ENCODE measurements at regions not wholly inside any gene's neighbourhood (a gene's known extent, or its start where the extent isn't known, plus 50 kb on each side); places are given as distances from the start of the nearest gene placed in this dataset.
"Not testable (repeated sequence)": the region's sequence is repeated elsewhere in the genome, so short reads cannot be mapped to it uniquely, and the experiment has no call there.

DNA sequence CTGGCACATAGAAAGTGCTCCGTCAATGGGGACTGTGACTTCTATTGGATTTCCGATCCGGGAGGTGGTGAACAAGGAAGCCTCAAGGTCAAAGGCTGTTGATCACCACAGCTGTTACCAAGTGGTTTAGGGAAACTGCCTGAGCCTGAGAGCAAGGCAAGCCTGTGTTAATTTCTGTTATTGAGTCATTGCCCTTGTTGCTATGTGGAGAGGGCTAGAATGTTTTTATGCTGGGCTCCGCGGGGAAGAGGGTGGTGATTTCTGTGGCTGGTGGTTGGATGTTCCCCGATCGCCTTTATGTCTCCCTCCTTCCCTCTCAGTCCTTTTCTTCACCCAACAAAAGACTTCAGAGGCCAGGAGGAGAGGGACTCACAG, 108.5 kb upstream of the ALX4 start:
- no peak for DNase-seq

DNA sequence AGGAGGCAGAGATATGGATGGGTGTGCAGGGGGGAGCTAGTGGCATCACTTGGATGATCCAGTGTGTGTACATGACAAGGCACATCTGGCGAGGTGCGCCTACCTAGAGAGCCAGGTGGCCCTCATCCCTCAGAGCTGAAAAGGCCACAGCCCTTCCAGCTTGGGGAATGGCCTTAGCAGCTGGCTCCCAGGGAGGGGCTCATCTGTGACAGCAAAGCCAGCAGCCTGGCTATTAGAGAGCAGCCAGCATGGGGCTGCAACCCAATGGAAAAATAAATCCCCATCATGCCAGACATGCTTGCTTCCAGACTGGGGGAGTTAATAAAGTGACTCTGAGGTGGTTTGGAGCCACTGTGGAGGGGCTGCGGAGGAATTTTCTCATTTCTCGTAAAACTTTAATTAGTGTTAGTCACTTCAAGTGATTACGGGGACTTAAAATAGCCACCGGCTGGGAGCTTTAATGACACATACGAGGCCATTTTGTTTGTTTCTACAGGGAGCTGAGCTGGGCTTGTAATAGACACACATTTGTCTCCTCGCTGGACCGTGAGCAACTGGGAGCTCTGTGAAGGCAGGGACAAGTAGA, 111.2 kb upstream of the ALX4 start:
- no peak for DNase-seq

DNA sequence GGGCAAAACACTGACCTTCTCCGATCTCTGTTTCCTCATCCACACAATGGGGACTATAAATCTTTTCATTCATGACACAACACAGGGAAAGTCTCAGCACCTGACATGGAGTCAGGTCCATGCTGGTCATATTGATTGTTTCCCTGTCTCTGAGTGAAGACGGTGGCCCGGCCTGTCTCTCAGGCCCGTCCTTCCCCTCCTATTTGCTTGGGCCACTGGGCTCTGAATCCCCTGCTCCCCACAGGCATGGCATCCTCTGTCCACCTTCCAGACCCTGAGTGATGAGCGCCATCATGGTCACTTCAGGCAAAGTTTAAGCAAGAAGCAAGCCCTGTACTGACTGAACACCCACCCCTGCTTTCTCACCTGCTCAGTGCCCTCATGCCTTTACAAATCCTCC, 113.3 kb upstream of the ALX4 start:
- no peak for DNase-seq

DNA sequence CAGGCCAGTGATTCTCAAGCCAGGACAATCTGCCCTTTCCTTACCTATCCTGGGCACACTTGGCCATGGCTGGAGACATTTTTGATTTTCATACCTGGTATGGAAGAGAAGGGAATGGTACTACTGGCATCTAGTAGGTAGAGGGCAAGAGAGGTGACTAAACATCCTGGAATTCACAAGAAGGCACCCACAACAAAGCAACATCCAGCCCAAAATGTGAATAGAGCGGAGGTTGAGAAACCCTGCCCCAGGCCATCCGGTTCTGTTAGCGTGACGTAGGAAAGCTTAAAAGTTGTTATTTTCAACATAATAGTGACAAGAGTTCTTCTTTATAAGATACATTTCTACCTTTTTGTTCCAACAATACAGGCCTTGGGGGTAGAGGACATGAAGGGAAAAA, 114.9 kb upstream of the ALX4 start:
- DNase-seq: no peak

DNA sequence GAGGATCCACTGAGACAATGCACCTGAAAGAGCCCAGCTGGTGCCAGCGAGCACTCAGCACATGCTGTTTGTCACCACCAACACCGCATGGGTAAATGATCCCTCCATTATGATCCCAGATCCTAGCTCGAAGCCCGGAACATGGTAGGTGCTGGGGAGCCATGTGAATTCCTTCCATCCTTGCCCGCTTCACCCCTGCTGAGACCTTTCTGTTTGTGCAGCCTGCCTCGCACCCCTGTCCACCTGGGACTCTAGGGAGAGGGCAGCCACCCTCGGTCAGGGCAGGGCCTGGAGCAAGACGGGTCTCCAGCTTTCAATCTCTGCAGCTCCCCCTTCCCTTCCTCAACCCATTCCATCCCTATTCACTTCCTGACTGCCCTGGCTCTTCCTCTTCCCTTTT, 116.2 kb upstream of the ALX4 start:
- no peak for DNase-seq

DNA sequence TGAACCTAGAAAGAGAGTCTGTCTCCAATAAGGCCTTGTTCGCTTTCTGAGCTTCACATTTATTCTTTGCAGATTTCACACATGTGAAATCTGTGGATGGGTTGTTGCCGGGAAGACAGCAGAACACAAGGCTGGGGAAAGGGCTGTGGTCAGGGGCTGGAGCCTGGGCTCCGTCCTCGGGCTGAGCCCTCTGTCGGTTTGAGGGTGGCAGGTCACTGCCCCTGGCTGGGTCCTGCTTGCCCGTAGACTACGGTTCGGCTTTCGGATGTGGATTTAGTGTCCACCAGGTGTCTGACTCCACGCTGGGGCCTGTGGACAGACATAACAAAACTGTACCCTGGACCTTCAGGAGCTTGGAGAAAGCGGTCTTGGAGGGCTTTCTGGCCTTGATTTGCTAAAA, 117.0 kb upstream of the ALX4 start:
- DNase-seq: no peak

DNA sequence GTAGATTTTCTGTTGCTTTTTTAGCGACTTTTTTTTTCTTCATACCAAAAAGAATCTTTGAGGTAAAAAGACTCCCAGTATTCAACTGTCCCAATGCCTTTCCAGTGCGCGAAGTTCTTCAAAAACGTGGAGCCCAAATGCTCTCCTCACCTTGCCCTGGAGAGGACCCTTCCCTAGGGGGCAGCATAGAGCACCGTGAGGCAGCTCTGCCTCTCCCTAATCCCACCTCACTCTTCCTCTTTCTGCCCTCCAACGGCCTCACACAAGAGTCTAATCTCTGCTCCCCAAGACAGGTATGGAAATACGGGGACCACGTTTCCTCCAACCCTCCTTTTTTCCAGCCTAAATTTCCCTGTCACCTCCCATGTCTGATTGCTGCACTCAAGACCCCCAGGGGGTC, 117.5 kb upstream of the ALX4 start:
- DNase-seq: no peak

DNA sequence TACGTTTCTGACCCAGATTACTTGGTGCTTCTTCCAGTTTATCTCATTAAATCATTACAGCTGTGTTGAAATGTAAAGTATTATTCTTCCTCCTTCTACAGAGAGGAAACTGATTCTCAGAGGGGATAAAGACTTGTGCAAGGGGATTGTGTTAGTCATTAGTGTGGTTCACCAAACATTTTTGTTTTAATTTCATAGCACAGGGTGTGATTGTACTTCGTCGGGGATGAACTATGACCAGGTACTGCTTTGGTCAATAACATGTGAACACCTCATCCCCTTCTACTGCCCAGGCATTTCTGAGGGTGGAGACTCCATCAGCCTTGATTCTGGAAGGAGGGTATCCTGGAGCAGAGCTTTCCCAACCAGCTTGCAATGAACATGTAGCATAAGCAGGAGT, 120.2 kb upstream of the ALX4 start:
- DNase-seq: no peak

DNA sequence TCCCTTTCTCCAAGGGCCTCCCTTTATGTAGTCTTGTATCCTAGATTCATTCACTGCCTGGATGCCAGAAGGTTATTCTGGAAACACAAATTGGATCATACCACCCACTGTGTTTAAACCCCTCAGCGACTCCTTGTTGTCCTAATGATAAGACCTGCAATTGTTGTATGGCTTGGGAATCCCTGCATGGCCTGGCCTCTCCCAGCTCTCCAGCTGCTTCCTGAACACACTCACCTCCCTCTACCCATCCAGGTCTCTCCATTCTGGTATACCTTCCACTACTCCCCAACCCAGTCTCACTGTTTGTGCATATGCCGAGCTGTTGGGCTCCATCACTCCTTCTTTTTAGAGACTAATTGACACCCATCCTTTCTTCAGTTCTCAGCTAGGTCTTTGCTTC, 124.3 kb upstream of the ALX4 start:
- no peak for DNase-seq

DNA sequence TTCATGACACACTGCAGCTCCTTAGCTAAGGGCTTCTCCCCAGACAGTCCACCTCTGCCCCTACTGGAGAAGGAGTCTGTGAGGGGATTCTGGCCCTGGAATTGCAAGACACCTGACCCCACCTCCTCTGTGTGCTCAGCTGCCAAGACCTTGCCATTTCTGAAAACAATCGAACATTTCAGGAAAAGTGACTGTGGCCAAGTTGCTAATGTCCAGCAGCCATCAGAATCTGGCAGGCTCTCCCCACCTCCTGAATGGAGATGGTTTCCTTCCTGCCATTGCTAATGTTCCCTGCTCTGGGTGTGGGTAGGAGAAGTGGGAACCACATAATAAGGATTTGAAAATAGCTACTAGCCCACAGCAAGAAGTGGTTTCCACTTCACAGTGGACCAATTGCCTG, 127.2 kb upstream of the ALX4 start:
- DNase-seq: no peak

DNA sequence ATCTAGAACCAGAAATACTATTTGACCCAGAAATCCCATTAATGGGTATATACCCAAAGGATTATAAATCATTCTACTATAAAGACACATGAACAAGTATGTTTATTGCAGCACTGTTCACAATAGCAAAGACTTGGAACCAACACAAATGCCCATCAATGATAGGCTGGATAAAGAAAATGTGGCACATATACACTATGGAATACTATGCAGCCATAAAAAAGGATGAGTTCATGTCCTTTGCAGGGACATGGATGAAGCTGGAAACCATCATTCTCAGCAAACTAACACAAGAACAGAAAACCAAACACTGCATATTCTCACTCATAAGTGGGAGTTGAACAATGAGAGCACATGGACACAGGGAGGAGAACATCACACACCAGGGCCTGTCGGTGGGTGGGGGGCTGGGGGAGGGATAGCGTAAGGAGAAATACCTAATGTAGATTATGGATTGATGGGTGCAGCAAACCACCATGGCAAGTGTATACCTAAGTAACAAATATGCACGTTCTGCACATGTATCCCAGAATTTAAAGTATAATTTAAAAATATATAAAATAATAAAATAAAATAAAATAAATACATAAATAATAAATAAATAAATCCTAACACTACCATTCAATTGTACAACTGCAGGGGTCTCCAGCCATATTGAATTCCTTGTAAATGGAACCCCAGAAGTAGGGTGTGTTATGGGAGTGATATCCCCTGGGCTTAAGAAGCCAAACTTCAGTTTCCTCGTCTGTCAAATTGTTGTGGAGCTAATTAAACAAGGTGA, 122.4 kb upstream of the CD82 start:
- DNase-seq: not testable (repeated sequence)

DNA sequence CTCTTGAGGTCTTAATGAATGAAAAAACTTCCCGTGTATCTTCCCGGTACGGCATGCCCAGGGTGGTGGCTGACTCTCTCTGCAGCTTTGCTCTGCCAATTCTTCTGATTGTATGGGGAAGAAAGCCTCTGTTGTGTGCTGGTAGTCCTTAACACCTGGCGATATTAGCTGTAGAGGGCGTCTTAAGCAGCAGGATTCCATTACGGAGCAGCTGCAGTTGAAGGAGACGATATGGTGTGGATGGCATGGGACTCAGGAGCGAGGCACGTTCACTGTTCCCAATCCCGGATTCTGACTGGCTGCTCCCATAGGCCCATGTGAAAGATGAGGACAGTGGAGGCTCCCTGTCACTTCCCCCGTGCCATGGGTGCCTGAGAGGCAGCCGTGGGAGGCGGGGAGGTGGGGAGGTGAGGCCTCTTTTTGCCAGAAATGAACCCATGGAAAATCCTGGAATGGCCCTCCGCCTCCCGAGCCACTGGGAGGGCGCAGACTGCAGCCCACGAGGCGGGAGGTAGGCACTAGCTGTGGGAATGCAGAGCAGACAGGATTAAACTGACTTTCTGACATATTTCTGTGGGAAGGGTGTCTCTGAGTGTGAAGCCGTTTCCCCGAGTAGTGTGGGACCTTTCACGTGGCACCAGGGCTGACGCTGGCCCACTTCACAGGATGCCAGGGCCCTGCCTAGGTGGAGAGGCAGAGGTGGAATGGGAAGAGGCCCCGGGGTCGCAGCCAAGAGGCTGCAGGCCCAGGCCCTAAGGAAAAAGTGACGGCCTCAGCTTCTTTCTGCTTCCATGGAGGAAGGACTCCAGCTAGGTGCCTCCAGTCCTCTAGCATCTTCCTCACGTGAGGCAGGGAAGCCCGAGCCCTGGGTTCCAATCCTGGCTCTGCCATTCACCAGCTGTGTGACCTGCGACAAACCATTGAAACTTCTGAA, 121.4 kb upstream of the CD82 start:
- DNase-seq: no peak

DNA sequence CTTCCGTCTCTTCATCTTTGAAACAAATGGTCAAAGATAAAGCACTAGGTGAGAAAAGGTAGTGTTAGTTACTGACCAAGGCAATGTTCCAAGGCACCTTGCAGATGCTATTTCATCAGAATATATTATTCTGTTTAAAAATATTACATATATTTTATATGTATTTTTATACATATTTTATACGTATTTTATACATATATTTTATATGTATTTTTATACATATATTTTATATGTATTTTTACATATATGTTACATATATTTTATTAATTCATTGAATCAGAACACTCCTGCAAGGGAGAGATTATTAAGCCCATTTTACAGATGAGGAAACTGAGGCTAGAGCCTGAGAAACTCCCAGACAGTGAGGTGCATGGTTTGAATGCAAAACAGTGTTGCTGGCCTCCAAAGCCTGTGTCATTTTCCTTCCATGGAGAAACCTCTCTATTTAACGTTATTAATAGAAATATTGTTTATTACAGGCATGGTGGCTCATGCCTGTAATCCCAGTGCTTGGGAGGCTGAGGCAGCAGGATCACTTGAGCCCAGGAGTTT, 120.6 kb upstream of the CD82 start:
- DNase-seq: no peak

DNA sequence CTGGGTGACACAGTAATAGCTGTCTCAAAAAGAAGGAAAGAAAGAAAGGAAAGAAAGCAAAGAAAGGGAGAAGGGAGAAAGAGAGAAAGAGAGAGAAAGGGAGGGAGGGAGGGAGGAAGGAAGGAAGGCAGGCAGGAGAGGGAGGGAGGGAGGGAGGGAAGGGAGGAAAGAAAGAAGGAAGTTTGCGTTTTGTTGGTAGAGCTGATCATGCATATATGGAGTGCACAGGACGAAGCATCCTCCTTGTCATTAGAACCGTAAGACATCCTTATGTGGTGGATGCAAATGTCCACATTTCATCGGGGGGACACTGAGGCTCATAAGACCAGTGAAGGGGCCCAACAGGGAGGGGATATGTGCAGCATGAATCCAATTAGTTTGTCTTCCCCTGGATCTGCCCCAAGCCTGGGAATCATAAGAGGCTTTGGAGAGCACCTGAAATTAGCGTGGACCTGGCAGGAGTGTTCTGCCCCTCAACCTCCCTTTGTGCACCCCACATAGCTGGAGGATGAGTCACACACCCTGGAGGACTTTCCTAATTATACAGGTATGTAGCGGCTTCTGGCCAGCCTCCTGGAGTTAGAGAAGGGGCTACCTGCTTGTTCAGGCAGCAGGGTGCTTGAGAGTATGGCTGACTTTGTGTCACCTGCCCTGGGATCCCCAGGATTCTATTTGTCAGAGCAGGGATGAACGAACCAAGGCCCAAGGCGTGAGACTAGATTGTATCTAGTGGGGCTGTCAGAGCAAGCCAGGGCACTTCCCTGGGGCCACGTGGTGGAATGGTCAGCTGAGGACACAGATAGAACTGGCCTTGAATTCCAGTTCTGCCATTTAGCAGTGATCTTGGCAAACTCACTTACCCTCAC, 119.7 kb upstream of the CD82 start:
- no peak for DNase-seq

DNA sequence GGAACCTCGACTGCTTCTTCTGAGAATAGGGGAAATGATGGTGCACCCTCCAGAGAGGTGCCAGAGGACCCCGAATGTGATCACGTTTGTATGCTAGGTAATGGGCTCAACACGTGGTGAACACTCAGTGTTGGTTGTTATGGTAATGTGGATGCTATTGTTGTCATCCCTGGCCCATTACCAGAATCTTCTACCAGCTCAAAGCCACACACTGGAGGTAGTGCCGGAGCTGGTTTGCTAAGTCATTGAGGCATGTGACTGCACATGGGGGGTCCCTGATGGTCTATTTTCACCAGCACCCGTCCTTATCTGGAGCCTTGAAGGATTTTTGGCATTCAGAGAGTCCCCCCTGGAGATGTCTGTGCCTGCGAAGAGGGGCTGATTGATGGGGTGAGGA, 119.1 kb upstream of the CD82 start:
- DNase-seq: no peak

DNA sequence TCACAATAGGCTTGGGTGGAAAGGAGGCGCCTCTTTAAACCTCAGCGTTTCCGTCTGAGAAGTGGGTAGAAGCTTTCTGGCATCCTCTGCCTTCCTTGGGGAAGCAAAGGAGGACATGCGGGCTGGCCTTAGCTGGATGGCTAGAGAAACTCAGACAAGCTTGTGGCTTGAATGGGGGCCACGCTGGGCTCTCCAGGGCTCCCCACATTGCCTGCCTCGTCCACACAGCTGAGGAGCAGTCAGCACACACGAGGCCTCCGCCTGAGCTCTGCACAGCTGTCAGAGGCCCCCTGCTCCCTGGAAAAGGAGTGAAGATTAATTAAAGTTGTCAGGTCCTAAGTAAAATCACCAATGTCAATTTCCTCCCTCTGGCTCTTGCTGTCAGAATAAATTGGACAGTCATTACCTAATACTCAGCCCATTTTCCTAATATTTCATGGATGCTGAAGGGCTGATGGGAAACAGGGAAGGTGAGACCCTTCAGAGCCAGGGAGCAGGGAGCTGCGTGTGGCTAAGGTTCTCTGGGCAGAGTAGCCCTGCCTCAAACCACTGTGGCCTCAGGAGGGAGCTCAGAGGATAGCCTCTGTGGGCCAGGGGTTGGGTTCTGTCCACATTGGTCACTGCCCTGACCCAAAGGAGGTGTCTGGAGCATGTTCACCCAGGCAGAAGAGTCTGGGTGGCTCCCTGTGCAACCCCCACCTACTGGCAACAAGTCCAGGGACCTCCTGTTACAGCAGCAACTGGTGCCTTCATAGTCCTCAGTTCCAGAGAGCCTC, 118.3 kb upstream of the CD82 start:
- DNase-seq: no peak

DNA sequence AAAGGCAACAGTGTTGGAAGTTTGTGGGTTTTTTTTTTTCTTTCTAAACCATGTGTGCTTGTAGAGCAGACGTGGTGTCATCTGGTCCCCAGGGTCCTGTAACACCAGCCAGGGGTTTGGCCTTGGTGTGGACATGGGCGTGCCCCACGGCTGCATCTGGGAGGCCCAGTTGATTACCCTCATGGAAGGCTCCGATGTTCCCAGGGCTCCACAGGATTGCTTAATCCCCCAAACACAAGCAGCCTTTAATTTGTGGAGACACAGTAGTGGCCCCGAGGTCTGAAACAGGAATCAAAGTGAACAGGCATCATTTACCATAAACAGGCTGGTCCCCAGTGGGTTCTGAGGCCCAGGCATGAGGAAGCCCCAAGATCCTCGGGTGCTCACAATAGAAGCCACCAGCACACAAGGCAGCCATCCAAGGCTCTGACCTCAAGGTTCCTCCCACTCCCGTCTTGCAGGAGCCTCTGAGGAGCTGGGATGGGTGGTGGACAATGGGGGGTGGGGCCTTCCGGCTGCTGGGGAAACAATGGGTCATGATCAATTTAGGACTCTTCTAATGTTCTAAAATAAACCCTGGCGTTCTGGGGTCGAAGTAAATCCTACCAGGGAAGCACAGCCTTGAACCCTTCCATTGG, 115.0 kb upstream of the CD82 start:
- DNase-seq: no peak

DNA sequence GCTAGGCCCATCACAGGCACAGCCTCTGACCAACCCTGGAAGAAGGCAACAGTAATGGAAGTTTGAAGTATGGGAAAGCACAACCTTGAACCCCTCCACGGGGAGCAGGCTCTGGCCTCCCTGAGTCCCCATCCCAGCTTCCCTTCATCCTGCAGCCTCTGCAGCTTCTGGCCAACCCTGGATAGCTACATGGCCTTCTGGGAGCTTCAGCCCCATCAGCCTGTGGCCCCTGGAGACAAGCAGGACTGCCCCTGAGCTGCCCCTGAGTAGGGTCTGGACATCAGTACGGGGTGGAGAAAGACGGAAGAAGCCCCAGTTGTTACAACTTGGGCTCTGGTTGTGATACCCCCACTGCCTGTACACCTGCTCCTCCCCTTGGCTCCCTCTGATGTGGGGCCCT, 113.8 kb upstream of the CD82 start:
- DNase-seq: no peak

DNA sequence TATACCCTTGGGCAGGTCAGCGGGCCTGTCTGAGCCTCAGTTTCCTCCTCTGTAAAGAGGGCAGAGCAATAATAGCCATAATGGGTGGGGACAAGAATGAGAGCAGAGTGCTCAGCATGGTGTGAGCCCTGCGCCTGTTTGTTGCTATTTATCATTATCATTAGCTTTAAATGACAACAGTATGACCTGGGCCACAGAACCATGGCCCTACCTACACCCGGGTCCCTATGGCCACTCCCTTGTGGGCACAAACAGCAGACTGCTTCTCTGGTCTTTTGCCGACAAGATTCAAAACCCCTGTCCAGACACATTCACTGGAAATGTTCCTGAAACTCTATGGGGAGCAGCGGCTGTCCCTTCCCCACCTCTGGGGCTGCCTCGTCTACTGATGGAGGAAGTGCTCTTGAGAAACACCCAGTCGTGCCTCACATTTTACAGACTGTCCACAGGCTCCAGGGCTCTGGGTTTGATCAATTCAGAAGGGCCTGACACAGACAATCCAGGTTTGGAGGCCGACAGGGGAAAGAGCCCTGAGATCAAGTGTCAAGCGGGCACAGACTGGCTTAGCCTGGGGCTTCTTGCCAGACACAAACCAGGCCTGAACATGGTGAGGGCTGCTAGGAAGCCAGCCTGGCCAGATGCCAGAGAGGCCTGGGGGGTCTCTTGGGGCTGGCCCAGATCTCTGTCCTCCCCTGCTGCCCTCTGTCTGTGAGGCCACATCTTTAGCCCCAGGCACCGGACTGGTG, 112.5 kb upstream of the CD82 start:
- no peak for DNase-seq

DNA sequence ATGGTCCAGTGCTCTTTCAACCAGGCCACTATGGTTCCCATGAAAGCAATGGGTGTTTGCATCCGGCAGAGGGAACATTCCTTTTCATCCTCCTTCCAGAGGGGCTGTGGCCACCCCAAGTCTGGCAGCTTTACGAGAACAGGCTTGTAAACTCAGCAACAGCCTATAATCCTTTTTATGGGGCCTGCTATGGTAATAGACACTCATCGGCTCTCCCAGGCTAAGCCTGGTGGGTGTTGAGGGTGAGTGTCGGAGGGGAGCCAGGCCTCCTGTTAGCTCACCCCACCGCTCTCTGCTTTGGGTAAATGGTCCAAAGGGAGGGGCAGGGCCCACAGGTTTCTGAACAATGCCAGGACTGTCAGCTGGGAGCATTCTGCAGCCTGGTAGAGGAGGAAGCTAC, 111.6 kb upstream of the CD82 start:
- no peak for DNase-seq

DNA sequence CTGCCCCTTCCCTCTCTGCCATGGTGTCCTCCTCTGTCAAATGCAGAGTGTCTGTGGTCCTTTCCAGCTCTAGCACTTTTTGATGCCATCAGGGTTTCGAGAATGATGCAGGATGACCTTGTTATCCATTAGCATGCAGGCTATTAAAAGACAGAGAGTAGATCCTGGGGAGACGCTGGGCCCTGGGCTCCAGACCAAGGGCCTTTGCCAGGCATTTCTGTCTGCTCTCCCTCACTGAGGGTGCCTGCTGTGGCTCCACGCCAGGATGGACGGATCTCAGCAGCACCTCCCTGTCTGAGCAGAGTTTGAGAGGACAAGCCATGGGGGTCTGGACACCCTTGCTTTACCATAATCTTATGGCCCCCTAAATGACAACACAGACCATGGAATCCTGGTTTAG, 110.8 kb upstream of the CD82 start:
- no peak for DNase-seq
